Brain microvascular endothelial cell (primary cell): ENCODE measurements at regions not wholly inside any gene's neighbourhood (a gene's known extent, or its start where the extent isn't known, plus 50 kb on each side); places are given as distances from the start of the nearest gene placed in this dataset.

Experiments
- DNase-seq: peaks from one replicate; pipeline ENCODE4 v3.0.0-alpha.2; 2020
- H3K27ac ChIP-seq: fragments of 250-450 bp; sonication (Bioruptor Pico); 2 replicates; pipeline ENCODE4 v1.5.1; 2020; ENCODE audit warnings: mild to moderate bottlenecking, moderate library complexity
- H3K27me3 ChIP-seq: fragments of 250-450 bp; sonication (Bioruptor Pico); replicated peaks from 2 replicates; pipeline ENCODE4 v1.5.1; 2020; ENCODE audit warnings: mild to moderate bottlenecking
- H3K36me3 ChIP-seq: fragments of 250-450 bp; sonication (Bioruptor Pico); replicated peaks from 2 replicates; pipeline ENCODE4 v1.5.1; 2020; ENCODE audit warnings: mild to moderate bottlenecking
- H3K4me3 ChIP-seq: 2 replicates; pipeline ENCODE4 v1.5.1; 2011; ENCODE audit warnings: low read depth, mild to moderate bottlenecking, control low read depth, low read length, moderate library complexity
- in situ Hi-C: cut with HindIII; loops from 2 replicates; pipeline ENCODE4 v1.10.0; 2017; ENCODE audit warnings: low sequenced_read_pairs, low pct_ligation_motif_present
- TF ChIP-seq, protein P1 (sequence below): IDR thresholded peaks from 2 replicates; pipeline ENCODE4 v1.5.1; 2011; ENCODE audit warnings: low read depth, mild to moderate bottlenecking, moderate library complexity, low read length, control low read depth, inconsistent platforms; ENCODE audit errors: missing control alignments

DNA sequence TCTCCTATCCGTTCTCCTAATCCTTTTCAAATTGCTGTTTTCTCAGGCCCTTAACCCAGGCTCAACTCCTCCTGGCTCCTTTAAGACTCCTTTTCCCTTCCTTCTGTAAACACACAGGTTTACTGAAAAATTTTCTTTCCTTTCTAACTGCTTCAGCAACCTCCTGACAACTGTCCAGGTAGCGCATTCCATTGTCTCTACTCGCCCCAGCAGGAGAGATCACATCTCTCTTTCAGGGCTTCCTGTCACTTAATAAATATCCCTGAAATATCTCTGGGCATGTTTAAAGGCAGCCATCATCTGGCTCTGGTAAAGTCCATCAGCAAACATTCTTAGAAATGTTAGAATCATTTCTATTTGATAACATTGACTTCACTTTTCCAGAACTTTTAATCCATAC lies 211.2 kb upstream of the PTBP2 start:
- H3K4me3 ChIP-seq, result no peak overlapping the region
- no peaks in the 10 kb centered on the region for H3K36me3 ChIP-seq
- in situ Hi-C loops, result no loop called here
- no peak for DNase-seq
- no peak overlapping the region for H3K27ac ChIP-seq
- TF ChIP-seq, protein P1, sequence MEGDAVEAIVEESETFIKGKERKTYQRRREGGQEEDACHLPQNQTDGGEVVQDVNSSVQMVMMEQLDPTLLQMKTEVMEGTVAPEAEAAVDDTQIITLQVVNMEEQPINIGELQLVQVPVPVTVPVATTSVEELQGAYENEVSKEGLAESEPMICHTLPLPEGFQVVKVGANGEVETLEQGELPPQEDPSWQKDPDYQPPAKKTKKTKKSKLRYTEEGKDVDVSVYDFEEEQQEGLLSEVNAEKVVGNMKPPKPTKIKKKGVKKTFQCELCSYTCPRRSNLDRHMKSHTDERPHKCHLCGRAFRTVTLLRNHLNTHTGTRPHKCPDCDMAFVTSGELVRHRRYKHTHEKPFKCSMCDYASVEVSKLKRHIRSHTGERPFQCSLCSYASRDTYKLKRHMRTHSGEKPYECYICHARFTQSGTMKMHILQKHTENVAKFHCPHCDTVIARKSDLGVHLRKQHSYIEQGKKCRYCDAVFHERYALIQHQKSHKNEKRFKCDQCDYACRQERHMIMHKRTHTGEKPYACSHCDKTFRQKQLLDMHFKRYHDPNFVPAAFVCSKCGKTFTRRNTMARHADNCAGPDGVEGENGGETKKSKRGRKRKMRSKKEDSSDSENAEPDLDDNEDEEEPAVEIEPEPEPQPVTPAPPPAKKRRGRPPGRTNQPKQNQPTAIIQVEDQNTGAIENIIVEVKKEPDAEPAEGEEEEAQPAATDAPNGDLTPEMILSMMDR, result no peak
- H3K27me3 ChIP-seq, result no peaks in the 10 kb centered on the region

DNA sequence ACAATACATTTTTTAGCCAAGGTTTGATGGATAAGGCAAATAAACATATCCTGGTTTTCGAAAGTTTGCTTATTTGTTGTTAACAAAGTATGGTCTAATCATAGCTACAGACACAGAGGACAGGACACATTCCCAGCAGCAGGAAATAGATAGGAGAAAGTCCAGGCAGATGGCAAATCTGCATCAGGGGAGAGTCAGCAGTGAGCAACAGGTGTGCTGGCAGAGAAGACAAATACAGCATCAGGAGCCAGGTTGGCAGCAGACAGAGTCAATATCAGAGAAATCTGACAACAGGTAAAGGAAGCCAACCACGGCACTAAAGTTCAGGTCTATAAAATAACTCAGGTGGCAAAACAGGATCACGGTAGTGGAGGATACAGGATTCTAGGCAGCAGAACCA lies 210.7 kb upstream of the PTBP2 start:
- TF ChIP-seq, protein P1, result no peak
- no peaks in the 10 kb centered on the region for H3K36me3 ChIP-seq
- no peak overlapping the region for H3K4me3 ChIP-seq
- no peak overlapping the region for H3K27ac ChIP-seq
- no peak for DNase-seq
- no peaks in the 10 kb centered on the region for H3K27me3 ChIP-seq
- in situ Hi-C loops, result no loop called here

DNA sequence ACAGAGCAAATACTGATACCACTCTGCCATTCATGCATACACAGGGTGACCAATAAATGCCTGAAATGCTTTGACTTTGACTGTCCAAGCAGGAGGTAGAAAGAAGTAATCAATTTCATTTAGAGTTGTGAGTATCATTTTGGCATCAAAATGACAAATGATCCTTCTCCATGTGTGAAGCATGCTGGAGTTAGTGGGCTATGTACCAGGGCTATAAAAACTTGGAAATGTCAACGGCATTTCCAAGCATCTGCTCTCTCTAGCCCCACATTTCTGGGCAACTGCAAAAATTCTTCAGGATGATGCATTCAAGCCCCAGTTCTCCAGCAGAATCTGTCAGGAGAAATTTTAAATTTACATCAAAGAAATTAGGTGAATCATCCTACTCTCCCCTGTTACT lies 208.4 kb upstream of the PTBP2 start:
- Histone ChIP-seq H3K36me3 (no peaks in the 10 kb centered on the region), H3K27ac (no peak overlapping the region), H3K4me3 (no peak overlapping the region), H3K27me3 (no peaks in the 10 kb centered on the region)
- TF ChIP-seq, protein P1, result no peak
- in situ Hi-C loops, result no loop called here
- DNase-seq, result no peak

DNA sequence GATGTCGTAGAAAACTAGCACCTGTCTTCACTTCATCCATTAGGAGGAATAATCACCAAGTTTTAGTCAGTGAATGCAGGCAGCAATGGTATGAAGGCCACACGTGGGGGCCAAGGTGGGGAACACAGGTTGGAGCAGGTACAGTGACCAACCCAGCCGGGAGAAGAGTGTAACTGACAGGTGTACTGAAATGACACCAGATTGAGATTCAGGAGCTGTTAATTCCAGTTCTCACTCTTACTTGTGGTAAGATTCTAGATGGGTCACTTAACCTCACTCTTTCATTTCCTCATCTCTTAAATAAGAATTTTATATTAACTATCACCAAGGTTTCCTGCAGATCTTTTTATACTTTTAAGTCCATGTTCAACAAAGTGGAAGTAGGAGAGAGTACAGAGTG lies 206.2 kb upstream of the PTBP2 start:
- TF ChIP-seq, protein P1, result no peak
- no peak for DNase-seq

DNA sequence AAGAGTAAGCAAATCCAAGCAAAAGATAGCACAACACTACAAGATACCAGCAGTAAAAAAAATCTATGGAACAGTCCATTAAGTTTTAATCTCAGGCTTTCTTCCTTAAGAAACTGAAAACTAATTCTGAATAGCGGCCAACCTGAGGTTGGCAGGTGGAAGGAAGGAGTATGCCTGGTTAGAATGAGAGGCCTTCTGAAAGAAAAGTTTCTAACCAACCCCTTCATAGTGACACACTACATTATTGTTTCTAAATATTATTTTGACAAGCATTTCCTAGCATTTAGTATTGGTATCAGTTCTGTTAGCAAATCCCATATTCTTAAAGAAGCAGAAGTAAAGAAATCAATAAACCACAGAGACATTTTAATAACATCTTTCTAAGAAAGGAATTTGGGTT lies 205.7 kb upstream of the PTBP2 start:
- Histone ChIP-seq H3K4me3 (no peak overlapping the region), H3K27me3 (no peaks in the 10 kb centered on the region), H3K27ac (no peak overlapping the region), H3K36me3 (no peaks in the 10 kb centered on the region)
- TF ChIP-seq, protein P1, result no peak
- in situ Hi-C loops, result no loop called here
- DNase-seq, result no peak

More for the DNA sequence above, 206.2 kb upstream of the PTBP2 start:
- Histone ChIP-seq H3K27ac (no peak overlapping the region), H3K4me3 (no peak overlapping the region), H3K36me3 (no peaks in the 10 kb centered on the region), H3K27me3 (no peaks in the 10 kb centered on the region)
- in situ Hi-C loops, result no loop called here

DNA sequence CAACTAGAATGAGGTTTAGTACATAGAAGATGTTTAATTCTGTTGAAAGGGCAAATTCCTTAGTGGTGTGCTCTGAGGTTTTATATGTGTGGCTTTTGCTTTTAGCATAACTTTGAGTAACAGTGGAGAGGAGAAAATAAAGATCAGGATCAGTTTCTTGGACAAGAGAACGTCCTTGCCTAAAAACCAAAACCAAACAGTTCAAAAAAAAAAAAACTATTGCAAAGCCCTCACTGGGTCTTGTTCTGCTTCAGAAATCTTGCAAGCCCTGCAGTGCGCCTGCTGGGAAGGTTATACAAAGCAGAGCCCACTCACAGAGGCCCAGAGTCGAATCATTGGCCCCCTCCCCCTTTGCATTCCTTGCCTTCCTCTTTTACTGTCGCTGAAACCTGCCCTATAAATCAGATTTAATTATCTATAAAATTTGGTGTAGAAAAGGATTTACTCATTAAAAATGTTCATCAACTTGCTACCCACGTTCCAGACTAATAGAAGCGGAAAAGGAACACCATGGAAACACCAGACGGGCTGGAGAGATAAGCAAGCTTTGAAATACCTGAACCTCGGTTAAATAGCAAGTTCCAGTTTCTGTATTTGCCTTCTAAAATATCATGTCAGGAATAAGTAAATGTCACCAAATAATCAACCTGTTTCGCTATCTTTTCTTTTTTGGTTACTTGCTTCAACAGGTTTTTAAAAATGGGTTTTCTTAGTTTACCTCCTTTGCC lies 201.6 kb upstream of the PTBP2 start:
- in situ Hi-C loops, result no loop called here
- no peak for DNase-seq
- Histone ChIP-seq H3K36me3 (no peaks in the 10 kb centered on the region), H3K4me3 (no peak overlapping the region), H3K27ac (no peak overlapping the region), H3K27me3 (no peaks in the 10 kb centered on the region)
- TF ChIP-seq, protein P1, result no peak
